NT2/D1 (cell line): ENCODE measurements at regions not wholly inside any gene's neighbourhood (a gene's known extent, or its start where the extent isn't known, plus 50 kb on each side); places are given as distances from the start of the nearest gene placed in this dataset.

Experiments used
- SUZ12 ChIP-seq: IDR thresholded peaks from 2 replicates; pipeline ENCODE4 v1.6.1; 2011; ENCODE audit not compliant: insufficient read length, insufficient read depth; ENCODE audit errors: extremely low read depth
- YY1 ChIP-seq: IDR thresholded peaks from 2 replicates; pipeline ENCODE4 v1.6.1; 2011; ENCODE audit not compliant: insufficient read length, insufficient read depth
- ZNF274 ChIP-seq: IDR thresholded peaks from 2 replicates; pipeline ENCODE4 v1.6.1; 2011; ENCODE audit warnings: mild to moderate bottlenecking, low read depth, low read length

- TF ChIP-seq YY1 (no peak), ZNF274 (no peak), SUZ12 (no peak)
Measured at GRCh38 chr7:136039577-136040345, 62.6 kb upstream of the MTPN start.
